OCI-LY3 (cell line): ENCODE measurements at regions not wholly inside any gene's neighbourhood (a gene's known extent, or its start where the extent isn't known, plus 50 kb on each side); places are given as distances from the start of the nearest gene placed in this dataset.
"Not testable (repeated sequence)": the region's sequence is repeated elsewhere in the genome, so short reads cannot be mapped to it uniquely, and the experiment has no call there.

ENCODE experiments used
- H2AFZ ChIP-seq: fragments of 200-600, 300-600 bp; shearing (Covaris generic); 2 replicates; pipeline ENCODE4 v1.6.0; 2014; ENCODE audit warnings: antibody characterized with exemption, low read depth, low read length
- H3K27ac ChIP-seq: fragments of 200-600, 300-600 bp; sonication (generic); 2 replicates; pipeline ENCODE4 v1.5.1; 2014; ENCODE audit warnings: mild to moderate bottlenecking, low read length, moderate library complexity, mixed read lengths
- H3K27me3 ChIP-seq: fragments of 200-600, 300-600 bp; sonication (generic); 2 replicates; pipeline ENCODE4 v1.6.1; 2014; ENCODE audit warnings: low read depth, low read length, mixed read lengths
- H3K36me3 ChIP-seq: fragments of 200-600, 300-600 bp; sonication (generic); replicated peaks from 2 replicates; pipeline ENCODE3; 2014; ENCODE audit warnings: low read depth, low read length, mixed read lengths
- H3K4me1 ChIP-seq: fragments of 300-600, 200-600 bp; sonication (generic); 2 replicates; pipeline ENCODE4 v1.6.1; 2014; ENCODE audit warnings: low read length, mixed read lengths
- H3K4me2 ChIP-seq: fragments of 200-600, 300-600 bp; sonication (generic); 2 replicates; pipeline ENCODE4 v1.6.1; 2014; ENCODE audit warnings: low read length, mixed read lengths
- H3K4me3 ChIP-seq: fragments of 300-600, 200-600 bp; sonication (generic); 2 replicates; pipeline ENCODE4 v1.5.1; 2014; ENCODE audit warnings: antibody characterized with exemption, mild to moderate bottlenecking, low read length, moderate library complexity
- H3K79me2 ChIP-seq: fragments of 300-600, 200-600 bp; shearing (Covaris generic); 2 replicates; pipeline ENCODE4 v1.6.1; 2014; ENCODE audit warnings: mild to moderate bottlenecking, low read length, mixed read lengths
- H3K9ac ChIP-seq: fragments of 300-600, 200-600 bp; shearing (Covaris generic); 2 replicates; pipeline ENCODE4 v1.6.0; 2014; ENCODE audit warnings: mild to moderate bottlenecking, low read length, moderate library complexity
- H3K9me3 ChIP-seq: fragments of 200-600, 300-600 bp; shearing (Covaris generic); 2 replicates; pipeline ENCODE4 v1.6.1; 2014; ENCODE audit warnings: low read length, mixed read lengths; ENCODE audit not compliant: insufficient read depth
- H4K20me1 ChIP-seq: fragments of 200-600, 300-600 bp; sonication (generic); 2 replicates; pipeline ENCODE4 v1.6.1; 2016; ENCODE audit warnings: low read length, mixed read lengths; ENCODE audit not compliant: insufficient read depth
- CTCF ChIP-seq: fragments of 200-600, 300-600 bp; sonication (generic); IDR thresholded peaks from 2 replicates; pipeline ENCODE4 v1.5.1; 2014; ENCODE audit warnings: antibody characterized with exemption, low read length, low read depth
- EZH2phosphoT487 ChIP-seq: fragments of 200-600 bp; shearing (Covaris generic); IDR thresholded peaks from 2 replicates; pipeline ENCODE4 v1.6.1; 2018; ENCODE audit warnings: antibody characterized with exemption, mixed run types, low read depth

- no peaks in the 10 kb centered on the region for H3K36me3 ChIP-seq
- H3K4me3 ChIP-seq, result no peak overlapping the region
- no peak for TF ChIP-seq EZH2phosphoT487
- no peak for TF ChIP-seq CTCF
- no peaks in the 10 kb centered on the region for H3K79me2 ChIP-seq
- H3K27me3 ChIP-seq, result no peaks in the 10 kb centered on the region
- H3K4me2 ChIP-seq, result no peak overlapping the region
- peaks cover 8% of the 10 kb centered on the region for H3K4me1 ChIP-seq
- H3K9me3 ChIP-seq, result no peaks in the 10 kb centered on the region
- H2AFZ ChIP-seq, result no peak overlapping the region
- H3K27ac ChIP-seq, result no peak overlapping the region
- H4K20me1 ChIP-seq, result no peaks in the 10 kb centered on the region
- H3K9ac ChIP-seq, result no peak overlapping the region
These were observed 131.5 kb upstream of the KIF5B start for GRCh38 chr10:32187686-32188085.

GRCh38 chr10:32183652-32184051, 127.4 kb upstream of the KIF5B start:
- H3K4me3 ChIP-seq, H3K4me1 ChIP-seq, H3K79me2 ChIP-seq, H2AFZ ChIP-seq, H4K20me1 ChIP-seq, H3K36me3 ChIP-seq, H3K4me2 ChIP-seq, H3K9ac ChIP-seq, H3K9me3 ChIP-seq, H3K27ac ChIP-seq, H3K27me3 ChIP-seq: not testable (repeated sequence)

GRCh38 chr10:32182476-32182875, 126.3 kb upstream of the KIF5B start:
- no peaks in the 10 kb centered on the region for H4K20me1 ChIP-seq
- no peaks in the 10 kb centered on the region for H3K36me3 ChIP-seq
- H3K9me3 ChIP-seq, result no peaks in the 10 kb centered on the region
- no peaks in the 10 kb centered on the region for H3K27me3 ChIP-seq
- no peak overlapping the region for H2AFZ ChIP-seq
- H3K4me1 ChIP-seq, result no peaks in the 10 kb centered on the region
- no peak overlapping the region for H3K9ac ChIP-seq
- TF ChIP-seq CTCF, result no peak
- no peak overlapping the region for H3K4me3 ChIP-seq
- no peak overlapping the region for H3K27ac ChIP-seq
- no peak overlapping the region for H3K4me2 ChIP-seq
- H3K79me2 ChIP-seq, result no peaks in the 10 kb centered on the region

- Histone ChIP-seq H3K4me3 (no peak overlapping the region), H3K79me2 (no peaks in the 10 kb centered on the region), H3K27me3 (no peaks in the 10 kb centered on the region), H3K27ac (no peak overlapping the region), H3K4me1 (no peaks in the 10 kb centered on the region), H3K4me2 (no peak overlapping the region), H3K9ac (no peak overlapping the region), H3K36me3 (no peaks in the 10 kb centered on the region), H2AFZ (no peak overlapping the region), H4K20me1 (no peaks in the 10 kb centered on the region), H3K9me3 (no peaks in the 10 kb centered on the region)
- TF ChIP-seq EZH2phosphoT487 (no peak), CTCF (no peak)
These were observed 124.4 kb upstream of the KIF5B start for GRCh38 chr10:32180390-32181280.
